ENCODE measurements at regions not wholly inside any gene's neighbourhood (a gene's known extent, or its start where the extent isn't known, plus 50 kb on each side); places are given as distances from the start of the nearest gene placed in this dataset.

GRCh38 chr10:111998728-111999127, 184.8 kb downstream of the GPAM start:
- TF ChIP-seq CTCF (IDR thresholded peaks at IDR 0.05) = no peak
- TF ChIP-seq POLR2A (IDR thresholded peaks at IDR 0.05) = no peak
